ENCODE measurements at regions not wholly inside any gene's neighbourhood (a gene's known extent, or its start where the extent isn't known, plus 50 kb on each side); places are given as distances from the start of the nearest gene placed in this dataset.
A peak's percentile ranks its signal among the peaks of the same experiment; 100 is the strongest.

DNA sequence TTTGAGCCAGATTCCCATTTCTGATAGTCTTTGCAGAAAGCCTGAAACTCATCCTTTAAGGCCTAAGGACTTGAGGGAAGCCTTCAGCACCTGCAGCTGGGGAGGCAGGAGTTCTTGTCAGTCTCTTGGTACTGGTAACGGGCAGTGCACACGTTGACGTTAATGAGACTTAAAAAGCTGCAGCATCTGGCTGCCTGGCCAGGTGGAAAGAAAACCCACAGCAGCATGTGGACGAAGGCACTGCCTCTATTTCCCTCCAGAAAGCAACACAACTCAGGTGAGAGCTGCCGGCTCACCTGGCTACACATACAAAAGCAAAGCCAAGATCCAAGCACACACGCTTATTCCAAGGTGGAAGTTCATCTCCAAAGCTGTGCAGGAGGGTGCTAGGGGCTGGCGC is 178.8 kb downstream of the ANAPC1 start:
- no peaks in the 10 kb centered on the region for H4K20me1 ChIP-seq (ENCODE audit: insufficient read depth)
- no peak overlapping the region for H3K27ac ChIP-seq
- TF ChIP-seq EZH2 (IDR thresholded peaks at IDR 0.05; ENCODE audit: insufficient read depth, poor library complexity, severe bottlenecking) (no peak), EZH2phosphoT487 (IDR thresholded peaks at IDR 0.05; ENCODE audit: insufficient read depth, low read depth) (no peak)
- no peak overlapping the region for H3K9ac ChIP-seq
- no peak overlapping the region for H3K4me2 ChIP-seq (ENCODE audit: unreplicated experiment)
- peaks cover 19% of the 10 kb centered on the region for H3K4me1 ChIP-seq (ENCODE audit: insufficient read depth)
- no peaks in the 10 kb centered on the region for H3K9me3 ChIP-seq (ENCODE audit: low read depth)
- no peaks in the 10 kb centered on the region for H3K9me2 ChIP-seq (ENCODE audit: insufficient read depth)
- H3K27me3 ChIP-seq (replicated peaks; ENCODE audit: insufficient read depth), result peaks cover 17% of the 10 kb centered on the region
- no peak overlapping the region for H3K4me3 ChIP-seq
- peaks cover 6% of the 10 kb centered on the region; the same call in 1 of the 2 replicates for H3F3A ChIP-seq (ENCODE audit: insufficient read depth)
- no peaks in the 10 kb centered on the region for H3K79me2 ChIP-seq (ENCODE audit: insufficient read depth)
- no peak overlapping the region for H2AFZ ChIP-seq
- in situ Hi-C loops (cut with MboI), result loop anchor here (25.0 kb wide), 1 partner anchor 893 kb away; no protein-coding TSS in a partner anchor
- WGBS, 2 experiments (ENCODE audit: low coverage in 1 of 2, low lambda C conversion rate in 2 of 2, missing lambda C conversion rate in 2 of 2), result 70 to 72% methylated on average over 7 of the region's 7 CpGs
- no peaks in the 10 kb centered on the region for H3K36me3 ChIP-seq (ENCODE audit: low read depth)
- no peak for DNase-seq

DNA sequence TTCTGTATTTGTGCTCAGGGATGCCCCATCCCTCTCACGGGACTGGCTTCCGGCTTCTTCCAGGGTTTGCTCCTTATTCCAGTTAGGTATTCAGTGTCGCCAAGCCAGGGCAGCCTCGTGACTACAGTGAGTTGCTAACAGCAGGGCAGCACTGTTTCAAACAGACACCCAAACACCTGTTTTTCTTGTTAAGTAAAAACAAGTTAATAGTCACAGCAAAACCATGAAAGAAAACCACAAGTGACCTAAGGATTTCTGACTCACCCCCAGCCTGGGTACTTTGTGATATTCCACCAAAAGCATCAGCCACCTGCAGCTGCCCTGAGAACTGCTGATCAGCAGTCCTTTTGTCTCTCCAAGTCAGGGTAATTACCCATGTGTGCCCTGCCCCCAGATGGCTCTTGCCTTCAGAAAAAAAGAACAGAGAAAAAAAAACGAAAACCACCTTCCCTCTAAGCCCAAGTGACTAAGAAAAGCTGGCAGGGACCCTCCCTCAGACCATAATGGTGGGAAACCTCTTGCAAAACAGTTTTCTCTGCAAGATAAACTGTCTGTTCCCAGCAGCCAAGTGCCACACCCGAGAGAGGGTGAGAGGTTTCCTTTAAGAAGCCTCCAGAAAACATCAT is 178.2 kb downstream of the ANAPC1 start:
- H3K36me3 ChIP-seq (ENCODE audit: low read depth), result no peaks in the 10 kb centered on the region

DNA sequence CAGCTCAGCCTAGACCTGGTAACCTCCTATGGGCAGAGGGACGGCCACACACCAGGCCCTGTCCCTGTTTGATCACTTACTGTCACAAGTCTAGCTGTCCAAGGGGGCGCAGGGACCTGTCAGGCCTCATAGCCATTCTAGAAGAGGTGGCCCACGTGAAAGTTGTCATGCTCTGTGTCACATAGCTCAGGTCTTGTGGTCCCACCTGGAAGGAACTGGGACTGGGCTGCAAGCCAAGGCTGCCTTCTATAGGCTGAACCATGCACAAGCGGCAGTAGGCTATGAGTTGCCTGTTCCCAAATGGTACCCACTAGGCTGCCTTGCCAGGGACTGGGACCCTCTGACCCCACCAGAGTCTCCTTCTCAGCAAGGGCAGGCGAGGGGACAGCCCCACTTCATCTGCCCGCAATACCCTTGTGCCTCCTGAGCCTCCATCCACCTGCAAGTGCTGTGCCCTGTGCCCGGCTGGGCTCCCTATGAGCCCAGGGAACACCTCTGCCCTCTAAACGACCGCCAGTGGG is 177.5 kb downstream of the ANAPC1 start:
- no peaks in the 10 kb centered on the region for H3K36me3 ChIP-seq (ENCODE audit: low read depth)
- WGBS, 2 experiments (ENCODE audit: low coverage in 1 of 2, low lambda C conversion rate in 2 of 2, missing lambda C conversion rate in 2 of 2), result 82 to 86% methylated on average over 9 of the region's 9 CpGs

More for the DNA sequence above, 178.2 kb downstream of the ANAPC1 start:
- peaks cover 19% of the 10 kb centered on the region for H3K4me1 ChIP-seq (ENCODE audit: insufficient read depth)
- peaks cover 17% of the 10 kb centered on the region for H3K27me3 ChIP-seq (replicated peaks; ENCODE audit: insufficient read depth)
- TF ChIP-seq EZH2 (IDR thresholded peaks at IDR 0.05; ENCODE audit: insufficient read depth, poor library complexity, severe bottlenecking), result no peak
- TF ChIP-seq EZH2phosphoT487 (IDR thresholded peaks at IDR 0.05; ENCODE audit: insufficient read depth, low read depth), result no peak
- H3K4me2 ChIP-seq (ENCODE audit: unreplicated experiment), result no peak overlapping the region
- no peaks in the 10 kb centered on the region for H3K79me2 ChIP-seq (ENCODE audit: insufficient read depth)
- no peak overlapping the region for H3K9ac ChIP-seq
- H3K9me3 ChIP-seq (ENCODE audit: low read depth), result no peaks in the 10 kb centered on the region
- H4K20me1 ChIP-seq (ENCODE audit: insufficient read depth), result no peaks in the 10 kb centered on the region
- H3F3A ChIP-seq (ENCODE audit: insufficient read depth), result peaks cover 6% of the 10 kb centered on the region; the same call in 1 of the 2 replicates
- no peak overlapping the region for H2AFZ ChIP-seq
- DNase-seq, result peak; percentile 75
- WGBS, 2 experiments (ENCODE audit: low coverage in 1 of 2, low lambda C conversion rate in 2 of 2, missing lambda C conversion rate in 2 of 2), result 9 to 13% methylated on average over 6 of the region's 6 CpGs
- H3K9me2 ChIP-seq (ENCODE audit: insufficient read depth), result no peaks in the 10 kb centered on the region
- in situ Hi-C loops (cut with MboI), result loop anchor here (25.0 kb wide), 1 partner anchor 894 kb away; no protein-coding TSS in a partner anchor
- H3K27ac ChIP-seq, result no peak overlapping the region
- no peak overlapping the region for H3K4me3 ChIP-seq

DNA sequence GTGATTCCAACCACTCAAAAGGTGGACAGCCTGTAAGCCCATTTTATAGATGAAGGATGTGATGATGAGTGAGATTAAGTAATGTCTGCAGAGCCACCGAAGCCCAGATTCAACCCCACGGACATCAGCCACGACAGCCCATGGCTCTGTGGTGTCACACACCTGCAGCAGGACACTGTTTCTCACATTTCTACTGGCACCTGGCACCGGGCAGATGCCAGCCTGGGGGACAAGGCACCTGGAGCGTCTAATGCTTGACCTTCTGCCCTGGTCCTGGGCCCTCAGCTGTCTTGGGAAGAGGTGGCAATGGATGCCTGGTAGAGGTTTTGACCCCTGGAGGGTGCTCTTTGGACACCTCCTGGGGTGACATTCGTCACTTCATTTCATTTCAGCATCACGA is 176.3 kb downstream of the ANAPC1 start:
- no peaks in the 10 kb centered on the region for H3K36me3 ChIP-seq (ENCODE audit: low read depth)
- H3K4me2 ChIP-seq (ENCODE audit: unreplicated experiment), result no peak overlapping the region
- no peaks in the 10 kb centered on the region for H3K9me2 ChIP-seq (ENCODE audit: insufficient read depth)
- H4K20me1 ChIP-seq (ENCODE audit: insufficient read depth), result no peaks in the 10 kb centered on the region
- H3K4me3 ChIP-seq, result no peak overlapping the region
- no peak overlapping the region for H3K9ac ChIP-seq
- TF ChIP-seq EZH2phosphoT487 (IDR thresholded peaks at IDR 0.05; ENCODE audit: insufficient read depth, low read depth), result no peak
- no peak for TF ChIP-seq EZH2 (IDR thresholded peaks at IDR 0.05; ENCODE audit: insufficient read depth, poor library complexity, severe bottlenecking)
- 86 to 89% methylated on average over 7 of the region's 7 CpGs for WGBS, 2 experiments (ENCODE audit: low coverage in 1 of 2, low lambda C conversion rate in 2 of 2, missing lambda C conversion rate in 2 of 2)
- H3F3A ChIP-seq (ENCODE audit: insufficient read depth), result peaks cover 6% of the 10 kb centered on the region; the same call in 1 of the 2 replicates
- H3K79me2 ChIP-seq (ENCODE audit: insufficient read depth), result no peaks in the 10 kb centered on the region
- H3K4me1 ChIP-seq (ENCODE audit: insufficient read depth), result peaks cover 16% of the 10 kb centered on the region
- no peak overlapping the region for H2AFZ ChIP-seq
- no peak overlapping the region for H3K27ac ChIP-seq
- no peak for DNase-seq
- in situ Hi-C loops (cut with MboI), result loop anchor here (25.0 kb wide), 1 partner anchor 895 kb away; no protein-coding TSS in a partner anchor
- peaks cover 17% of the 10 kb centered on the region for H3K27me3 ChIP-seq (replicated peaks; ENCODE audit: insufficient read depth)
- H3K9me3 ChIP-seq (ENCODE audit: low read depth), result no peaks in the 10 kb centered on the region

More for the DNA sequence above, 177.5 kb downstream of the ANAPC1 start:
- Histone ChIP-seq H3K4me1 (ENCODE audit: insufficient read depth) (peaks cover 19% of the 10 kb centered on the region), H3K27me3 (replicated peaks; ENCODE audit: insufficient read depth) (peaks cover 17% of the 10 kb centered on the region), H4K20me1 (ENCODE audit: insufficient read depth) (no peaks in the 10 kb centered on the region), H3K9me3 (ENCODE audit: low read depth) (no peaks in the 10 kb centered on the region), H3K27ac (no peak overlapping the region), H3K4me2 (ENCODE audit: unreplicated experiment) (no peak overlapping the region), H3K4me3 (no peak overlapping the region), H3K9ac (no peak overlapping the region), H3K79me2 (ENCODE audit: insufficient read depth) (no peaks in the 10 kb centered on the region), H3K9me2 (ENCODE audit: insufficient read depth) (no peaks in the 10 kb centered on the region), H2AFZ (no peak overlapping the region), H3F3A (ENCODE audit: insufficient read depth) (peaks cover 6% of the 10 kb centered on the region; the same call in 1 of the 2 replicates)
- DNase-seq, result no peak
- TF ChIP-seq EZH2 (IDR thresholded peaks at IDR 0.05; ENCODE audit: insufficient read depth, poor library complexity, severe bottlenecking), result no peak
- in situ Hi-C loops (cut with MboI), result loop anchor here (25.0 kb wide), 1 partner anchor 894 kb away; no protein-coding TSS in a partner anchor

Data from GM23248 (cell line).